Panc1 (cell line): ENCODE measurements at regions not wholly inside any gene's neighbourhood (a gene's known extent, or its start where the extent isn't known, plus 50 kb on each side); places are given as distances from the start of the nearest gene placed in this dataset.

ENCODE experiments used
- ATAC-seq: fragments of 200-7000 bp; cut with Tn5 transposase; 2 replicates; pipeline ENCODE4 v1.9.1; 2020; ENCODE audit warnings: mild to moderate bottlenecking, moderate library complexity
- BruUV-seq: library from RNA; stranded (reverse); fragments of 400-500 nt; replicated peaks from 2 replicates; lab custom pipeline; 2021; lab: Mats Ljungman, UMichigan
- CTCF ChIA-PET: fragments of 300-600 bp; sonication (Branson Sonifier 250); formaldehyde crosslinking; loops from one replicate; lab custom pipeline; 2022; ENCODE audit warnings: antibody characterized with exemption; lab: Charles Lee
- POLR2A ChIA-PET: fragments of 300-600 bp; sonication (Branson Sonifier 250); formaldehyde crosslinking; loops from one replicate; lab custom pipeline; 2022; ENCODE audit warnings: antibody characterized with exemption; lab: Charles Lee
- DNase-seq: peaks from one replicate; pipeline ENCODE4 v3.0.0-alpha.2; 2010; ENCODE audit warnings: low read depth, low spot score
- H3K27ac ChIP-seq: 2 replicates; pipeline ENCODE4 v1.5.1; 2011; ENCODE audit warnings: mild to moderate bottlenecking, low read length, inconsistent platforms
- H3K27me3 ChIP-seq: fragments of 200-500 bp; sonication (Bioruptor generic); 2 replicates; pipeline ENCODE4 v1.6.0; 2014; ENCODE audit warnings: low read length, inconsistent platforms; ENCODE audit not compliant: control insufficient read depth, insufficient read depth
- H3K36me3 ChIP-seq: fragments of 200-500 bp; sonication (Bioruptor generic); 2 replicates; pipeline ENCODE4 v1.5.1; 2014; ENCODE audit warnings: inconsistent platforms, mild to moderate bottlenecking, low read length, moderate library complexity; ENCODE audit not compliant: control insufficient read depth, insufficient read depth
- H3K4me1 ChIP-seq: 2 replicates; pipeline ENCODE4 v1.5.1; 2011; ENCODE audit warnings: inconsistent platforms, mild to moderate bottlenecking, low read length, moderate library complexity; ENCODE audit not compliant: control insufficient read depth, insufficient read depth
- H3K4me3 ChIP-seq, 2 experiments: 2 replicates each; pipeline ENCODE4 v1.5.1; 2011 to 2012; ENCODE audit warnings: low read depth in 2 of 2, low read length in 2 of 2, mild to moderate bottlenecking in 2 of 2, inconsistent platforms in 1 of 2, moderate library complexity in 1 of 2
- H3K9me3 ChIP-seq: fragments of 200-500 bp; sonication (Bioruptor generic); 2 replicates; pipeline ENCODE4 v1.5.1; 2014; ENCODE audit warnings: low read depth, mild to moderate bottlenecking, inconsistent platforms, low read length, moderate library complexity; ENCODE audit not compliant: control insufficient read depth, insufficient read depth
- POLR2AphosphoS5 ChIP-seq: IDR thresholded peaks from 2 replicates; pipeline ENCODE4 v1.6.1; 2012; ENCODE audit warnings: mild to moderate bottlenecking, low read depth, low read length, moderate library complexity
- SIN3A ChIP-seq: IDR thresholded peaks from 2 replicates; pipeline ENCODE4 v1.6.1; 2012; ENCODE audit warnings: low read depth, mild to moderate bottlenecking, low read length, moderate library complexity, borderline replicate concordance; ENCODE audit not compliant: insufficient read depth
- TCF7L2 ChIP-seq: IDR thresholded peaks from 2 replicates; pipeline ENCODE4 v1.6.1; 2011; ENCODE audit warnings: mild to moderate bottlenecking, low read depth, low read length, inconsistent platforms
- in situ Hi-C: cut with HindIII; loops from 2 replicates; pipeline ENCODE4 v1.10.0; 2016; ENCODE audit warnings: low sequenced_read_pairs, low pct_unique_long_range_greater_than_20kb
- intact Hi-C: fragments of 100-400 bp; cut with micrococcal nuclease; formaldehyde crosslinking; loops from one replicate; pipeline ENCODE4 v1.10.0; 2022; ENCODE audit not compliant: unreplicated experiment
- TF ChIP-seq, protein P1 (sequence below), 2 experiments: IDR thresholded peaks; 2 replicates each; pipeline ENCODE4 v1.6.1; 2011 to 2012; ENCODE audit warnings: low read depth in 2 of 2, control low read depth in 1 of 2, low read length in 1 of 2, mild to moderate bottlenecking in 1 of 2, moderate library complexity in 1 of 2; ENCODE audit not compliant: insufficient read depth in 1 of 2
- TF ChIP-seq, protein P2 (sequence below): fragments of 450-650 bp; IDR thresholded peaks from 2 replicates; pipeline ENCODE4 v1.5.1; 2017; ENCODE audit warnings: mild to moderate bottlenecking

DNA sequence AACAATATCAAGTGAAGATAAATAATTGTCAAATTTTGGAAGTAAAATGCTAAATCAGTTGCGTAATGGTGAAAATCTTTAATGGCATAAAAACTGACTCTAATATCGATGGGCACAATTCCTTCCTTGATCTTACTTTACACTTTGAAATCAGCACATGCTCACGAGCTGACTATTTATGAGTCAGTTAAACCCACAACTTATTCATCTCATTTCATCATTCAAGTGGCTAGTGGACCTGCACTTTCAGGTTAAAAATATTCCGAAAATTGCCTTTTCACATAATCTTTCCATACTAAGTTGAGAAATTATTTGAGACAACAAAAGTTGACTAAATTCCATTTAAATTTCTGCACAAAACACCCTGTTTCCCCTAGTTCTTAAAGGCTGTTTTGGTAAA lies 582.1 kb upstream of the TENM3 start:
- DNase-seq (no peak), ATAC-seq (no peak)
- in situ Hi-C loops (no loop called here), intact Hi-C loops (no loop called here)
- no peak overlapping the region for H3K27ac ChIP-seq
- H3K36me3 ChIP-seq: no peaks in the 10 kb centered on the region
- H3K4me3 ChIP-seq: no peak overlapping the region
- H3K9me3 ChIP-seq: no peaks in the 10 kb centered on the region
- CTCF ChIA-PET: no interaction called here
- POLR2A ChIA-PET: no interaction called here
- no peaks in the 10 kb centered on the region for H3K27me3 ChIP-seq
- no TSS peak for BruUV-seq
- no peaks in the 10 kb centered on the region for H3K4me1 ChIP-seq
- TF ChIP-seq, protein P1, sequence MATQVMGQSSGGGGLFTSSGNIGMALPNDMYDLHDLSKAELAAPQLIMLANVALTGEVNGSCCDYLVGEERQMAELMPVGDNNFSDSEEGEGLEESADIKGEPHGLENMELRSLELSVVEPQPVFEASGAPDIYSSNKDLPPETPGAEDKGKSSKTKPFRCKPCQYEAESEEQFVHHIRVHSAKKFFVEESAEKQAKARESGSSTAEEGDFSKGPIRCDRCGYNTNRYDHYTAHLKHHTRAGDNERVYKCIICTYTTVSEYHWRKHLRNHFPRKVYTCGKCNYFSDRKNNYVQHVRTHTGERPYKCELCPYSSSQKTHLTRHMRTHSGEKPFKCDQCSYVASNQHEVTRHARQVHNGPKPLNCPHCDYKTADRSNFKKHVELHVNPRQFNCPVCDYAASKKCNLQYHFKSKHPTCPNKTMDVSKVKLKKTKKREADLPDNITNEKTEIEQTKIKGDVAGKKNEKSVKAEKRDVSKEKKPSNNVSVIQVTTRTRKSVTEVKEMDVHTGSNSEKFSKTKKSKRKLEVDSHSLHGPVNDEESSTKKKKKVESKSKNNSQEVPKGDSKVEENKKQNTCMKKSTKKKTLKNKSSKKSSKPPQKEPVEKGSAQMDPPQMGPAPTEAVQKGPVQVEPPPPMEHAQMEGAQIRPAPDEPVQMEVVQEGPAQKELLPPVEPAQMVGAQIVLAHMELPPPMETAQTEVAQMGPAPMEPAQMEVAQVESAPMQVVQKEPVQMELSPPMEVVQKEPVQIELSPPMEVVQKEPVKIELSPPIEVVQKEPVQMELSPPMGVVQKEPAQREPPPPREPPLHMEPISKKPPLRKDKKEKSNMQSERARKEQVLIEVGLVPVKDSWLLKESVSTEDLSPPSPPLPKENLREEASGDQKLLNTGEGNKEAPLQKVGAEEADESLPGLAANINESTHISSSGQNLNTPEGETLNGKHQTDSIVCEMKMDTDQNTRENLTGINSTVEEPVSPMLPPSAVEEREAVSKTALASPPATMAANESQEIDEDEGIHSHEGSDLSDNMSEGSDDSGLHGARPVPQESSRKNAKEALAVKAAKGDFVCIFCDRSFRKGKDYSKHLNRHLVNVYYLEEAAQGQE (IDR thresholded peaks at IDR 0.05; ENCODE audit: insufficient read depth in 1 of 2, low read depth in 2 of 2, low read length in 1 of 2): no peak
- TF ChIP-seq, protein P2, sequence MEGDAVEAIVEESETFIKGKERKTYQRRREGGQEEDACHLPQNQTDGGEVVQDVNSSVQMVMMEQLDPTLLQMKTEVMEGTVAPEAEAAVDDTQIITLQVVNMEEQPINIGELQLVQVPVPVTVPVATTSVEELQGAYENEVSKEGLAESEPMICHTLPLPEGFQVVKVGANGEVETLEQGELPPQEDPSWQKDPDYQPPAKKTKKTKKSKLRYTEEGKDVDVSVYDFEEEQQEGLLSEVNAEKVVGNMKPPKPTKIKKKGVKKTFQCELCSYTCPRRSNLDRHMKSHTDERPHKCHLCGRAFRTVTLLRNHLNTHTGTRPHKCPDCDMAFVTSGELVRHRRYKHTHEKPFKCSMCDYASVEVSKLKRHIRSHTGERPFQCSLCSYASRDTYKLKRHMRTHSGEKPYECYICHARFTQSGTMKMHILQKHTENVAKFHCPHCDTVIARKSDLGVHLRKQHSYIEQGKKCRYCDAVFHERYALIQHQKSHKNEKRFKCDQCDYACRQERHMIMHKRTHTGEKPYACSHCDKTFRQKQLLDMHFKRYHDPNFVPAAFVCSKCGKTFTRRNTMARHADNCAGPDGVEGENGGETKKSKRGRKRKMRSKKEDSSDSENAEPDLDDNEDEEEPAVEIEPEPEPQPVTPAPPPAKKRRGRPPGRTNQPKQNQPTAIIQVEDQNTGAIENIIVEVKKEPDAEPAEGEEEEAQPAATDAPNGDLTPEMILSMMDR: no peak
- no peak for TF ChIP-seq TCF7L2

DNA sequence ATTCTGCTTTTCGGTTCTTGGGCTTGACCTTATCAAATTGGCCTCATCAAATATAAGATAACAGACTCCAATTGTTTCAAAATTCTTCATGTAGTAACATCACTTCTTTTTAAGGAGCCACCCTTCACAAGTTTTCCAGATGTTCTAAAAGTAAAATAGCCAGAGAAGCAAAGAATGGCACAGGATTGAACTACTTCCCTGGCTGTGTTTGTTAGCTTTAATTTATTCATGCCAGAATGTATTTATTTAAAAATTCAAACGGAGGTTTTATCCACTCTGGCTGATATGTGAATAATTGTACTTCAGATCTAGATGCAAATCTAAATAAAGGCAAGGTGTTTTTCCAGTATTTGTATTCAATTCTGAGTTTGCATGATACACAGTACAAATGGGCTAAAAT lies 581.3 kb upstream of the TENM3 start:
- Histone ChIP-seq H3K9me3 (no peaks in the 10 kb centered on the region), H3K4me3 (no peak overlapping the region), H3K27ac (no peak overlapping the region), H3K36me3 (no peaks in the 10 kb centered on the region), H3K4me1 (no peaks in the 10 kb centered on the region), H3K27me3 (no peaks in the 10 kb centered on the region)
- no TSS peak for BruUV-seq
- in situ Hi-C loops (no loop called here), intact Hi-C loops (no loop called here)
- ChIA-PET POLR2A (no interaction called here), CTCF (no interaction called here)
- ATAC-seq (no peak), DNase-seq (no peak)
- TF ChIP-seq, protein P2: no peak
- no peak for TF ChIP-seq TCF7L2

DNA sequence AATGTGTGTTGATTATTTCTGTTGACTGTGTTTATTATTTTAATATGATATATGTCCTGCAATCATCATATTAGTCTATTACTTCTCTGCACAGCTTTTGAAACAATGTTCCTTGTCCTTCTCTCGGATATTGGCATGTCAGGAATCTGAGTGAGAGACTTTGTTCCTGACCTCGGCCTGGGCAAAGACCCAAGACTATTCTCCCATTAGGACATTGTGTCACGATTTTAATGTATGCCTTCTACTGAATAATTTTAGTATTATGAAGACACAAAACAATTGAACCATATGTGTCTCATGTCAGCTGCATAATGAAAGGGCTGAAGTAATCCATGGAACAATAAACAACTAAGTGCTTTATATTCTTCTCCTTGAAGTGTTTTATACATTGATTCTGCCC lies 580.8 kb upstream of the TENM3 start:
- ChIA-PET CTCF (no interaction called here), POLR2A (no interaction called here)
- no peak for DNase-seq

More for the DNA sequence above, 580.8 kb upstream of the TENM3 start:
- no TSS peak for BruUV-seq
- Histone ChIP-seq H3K9me3 (no peaks in the 10 kb centered on the region), H3K27ac (no peak overlapping the region), H3K4me1 (no peaks in the 10 kb centered on the region), H3K36me3 (no peaks in the 10 kb centered on the region), H3K4me3 (no peak overlapping the region), H3K27me3 (no peaks in the 10 kb centered on the region)
- intact Hi-C loops: no loop called here
- in situ Hi-C loops: no loop called here
- TF ChIP-seq, protein P2: no peak
- TF ChIP-seq POLR2AphosphoS5 (no peak), TCF7L2 (no peak), SIN3A (no peak)
- TF ChIP-seq, protein P1 (IDR thresholded peaks at IDR 0.05; ENCODE audit: insufficient read depth in 1 of 2, low read depth in 2 of 2, low read length in 1 of 2): no peak
- ATAC-seq: no peak
